ENCODE measurements at regions not wholly inside any gene's neighbourhood (a gene's known extent, or its start where the extent isn't known, plus 50 kb on each side); places are given as distances from the start of the nearest gene placed in this dataset.

- TF ChIP-seq EZH2 (IDR thresholded peaks at IDR 0.05; ENCODE audit: low read depth, unreplicated experiment) (no peak), JUNB (IDR thresholded peaks at IDR 0.05; ENCODE audit: unreplicated experiment) (no peak), CTCF (conservative IDR thresholded peaks at IDR 0.05; ENCODE audit: low read depth in 2 of 2) (no peak), POLR2AphosphoS5 (IDR thresholded peaks at IDR 0.05; ENCODE audit: low read depth) (no peak)
Observed at GRCh38 chr1:242723044-242723716, 198.7 kb upstream of the PLD5 start.

Measured in GM23338 (cell line).